ENCODE measurements at regions not wholly inside any gene's neighbourhood (a gene's known extent, or its start where the extent isn't known, plus 50 kb on each side); places are given as distances from the start of the nearest gene placed in this dataset.

GRCh38 chr3:145536461-145536860, 624.5 kb downstream of the PLOD2 start:
- TF ChIP-seq CTCF (IDR thresholded peaks at IDR 0.05; ENCODE audit: insufficient read depth, low read length, severe bottlenecking), result no peak
- FAIRE-seq (no peak), DNase-seq (ENCODE audit: low read depth) (no peak)
- Histone ChIP-seq H3K4me3 (ENCODE audit: low read depth, low read length) (no peak overlapping the region), H3K36me3 (ENCODE audit: control insufficient read depth, insufficient read depth, low read length) (no peaks in the 10 kb centered on the region), H3K27me3 (ENCODE audit: control insufficient read depth, insufficient read depth, low read length) (no peaks in the 10 kb centered on the region)

GRCh38 chr3:145550522-145550921, 610.5 kb downstream of the PLOD2 start:
- TF ChIP-seq CTCF (IDR thresholded peaks at IDR 0.05; ENCODE audit: insufficient read depth, low read length, severe bottlenecking), result no peak
- DNase-seq (ENCODE audit: low read depth) (no peak), FAIRE-seq (no peak)
- Histone ChIP-seq H3K4me3 (ENCODE audit: low read depth, low read length) (no peak overlapping the region), H3K36me3 (ENCODE audit: control insufficient read depth, insufficient read depth, low read length) (no peaks in the 10 kb centered on the region), H3K27me3 (ENCODE audit: control insufficient read depth, insufficient read depth, low read length) (no peaks in the 10 kb centered on the region)

GRCh38 chr3:145557405-145557804, 603.6 kb downstream of the PLOD2 start:
- FAIRE-seq (no peak), DNase-seq (ENCODE audit: low read depth) (no peak)
- no peak for TF ChIP-seq CTCF (IDR thresholded peaks at IDR 0.05; ENCODE audit: insufficient read depth, low read length, severe bottlenecking)
- Histone ChIP-seq H3K4me3 (ENCODE audit: low read depth, low read length) (no peak overlapping the region), H3K27me3 (ENCODE audit: control insufficient read depth, insufficient read depth, low read length) (no peaks in the 10 kb centered on the region), H3K36me3 (ENCODE audit: control insufficient read depth, insufficient read depth, low read length) (no peaks in the 10 kb centered on the region)

GRCh38 chr3:145578471-145578870, 582.5 kb downstream of the PLOD2 start:
- H3K27me3 ChIP-seq (ENCODE audit: control insufficient read depth, insufficient read depth, low read length), result no peaks in the 10 kb centered on the region
- FAIRE-seq, result no peak

GRCh38 chr3:145581694-145582093, 579.3 kb downstream of the PLOD2 start:
- FAIRE-seq (no peak), DNase-seq (ENCODE audit: low read depth) (no peak)
- H3K36me3 ChIP-seq (ENCODE audit: control insufficient read depth, insufficient read depth, low read length), result no peaks in the 10 kb centered on the region
- TF ChIP-seq CTCF (IDR thresholded peaks at IDR 0.05; ENCODE audit: insufficient read depth, low read length, severe bottlenecking), result no peak
- no peaks in the 10 kb centered on the region for H3K27me3 ChIP-seq (ENCODE audit: control insufficient read depth, insufficient read depth, low read length)
- H3K4me3 ChIP-seq (ENCODE audit: low read depth, low read length), result no peak overlapping the region

More at GRCh38 chr3:145578471-145578870, 582.5 kb downstream of the PLOD2 start:
- no peak for TF ChIP-seq CTCF (IDR thresholded peaks at IDR 0.05; ENCODE audit: insufficient read depth, low read length, severe bottlenecking)
- H3K36me3 ChIP-seq (ENCODE audit: control insufficient read depth, insufficient read depth, low read length), result no peaks in the 10 kb centered on the region
- H3K4me3 ChIP-seq (ENCODE audit: low read depth, low read length), result no peak overlapping the region
- no peak for DNase-seq (ENCODE audit: low read depth)

GRCh38 chr3:145604851-145605250, 556.1 kb downstream of the PLOD2 start:
- H3K36me3 ChIP-seq (ENCODE audit: control insufficient read depth, insufficient read depth, low read length), result no peaks in the 10 kb centered on the region
- TF ChIP-seq CTCF (IDR thresholded peaks at IDR 0.05; ENCODE audit: insufficient read depth, low read length, severe bottlenecking), result no peak
- DNase-seq (ENCODE audit: low read depth) (no peak), FAIRE-seq (no peak)
- no peak overlapping the region for H3K4me3 ChIP-seq (ENCODE audit: low read depth, low read length)
- H3K27me3 ChIP-seq (ENCODE audit: control insufficient read depth, insufficient read depth, low read length), result no peaks in the 10 kb centered on the region
